ENCODE measurements at regions not wholly inside any gene's neighbourhood (a gene's known extent, or its start where the extent isn't known, plus 50 kb on each side); places are given as distances from the start of the nearest gene placed in this dataset.

GRCh38 chr11:8329847-8330361 lies 66.2 kb upstream of the LMO1 start:
- no peak for TF ChIP-seq YY1 (IDR thresholded peaks at IDR 0.05; ENCODE audit: insufficient read depth, insufficient read length)
- TF ChIP-seq SUZ12 (IDR thresholded peaks at IDR 0.05; ENCODE audit: extremely low read depth, insufficient read depth, insufficient read length): no peak
- no peak for TF ChIP-seq ZNF274 (IDR thresholded peaks at IDR 0.05; ENCODE audit: low read depth, low read length)
- DNase-seq (ENCODE audit: low read depth, low spot score): no peak
- peaks cover 26% of the 10 kb centered on the region for H3K4me1 ChIP-seq (ENCODE audit: insufficient read depth, insufficient read length)

GRCh38 chr11:8329336-8329735 lies 65.7 kb upstream of the LMO1 start:
- H3K4me1 ChIP-seq (ENCODE audit: insufficient read depth, insufficient read length): peaks cover 21% of the 10 kb centered on the region
- DNase-seq (ENCODE audit: low read depth, low spot score): no peak
- peaks cover 7% of the 10 kb centered on the region for H3K27me3 ChIP-seq (ENCODE audit: insufficient read depth, insufficient read length)
- TF ChIP-seq ZNF274 (IDR thresholded peaks at IDR 0.05; ENCODE audit: low read depth, low read length) (no peak), YY1 (IDR thresholded peaks at IDR 0.05; ENCODE audit: insufficient read depth, insufficient read length) (no peak), SUZ12 (IDR thresholded peaks at IDR 0.05; ENCODE audit: extremely low read depth, insufficient read depth, insufficient read length) (no peak)
- no peaks in the 10 kb centered on the region for H3K36me3 ChIP-seq (ENCODE audit: insufficient read depth, insufficient read length, low read length)
- H3K9me3 ChIP-seq (ENCODE audit: insufficient read depth, low read length): no peaks in the 10 kb centered on the region
- no peak overlapping the region for H3K4me3 ChIP-seq (ENCODE audit: insufficient read length, low read depth)
- H3K9ac ChIP-seq (ENCODE audit: insufficient read length, low read depth): peak overlapping the region; percentile 44

More at GRCh38 chr11:8329847-8330361, 66.2 kb upstream of the LMO1 start:
- H3K4me3 ChIP-seq (ENCODE audit: insufficient read length, low read depth): no peak overlapping the region
- H3K27me3 ChIP-seq (ENCODE audit: insufficient read depth, insufficient read length): peaks cover 7% of the 10 kb centered on the region
- no peak overlapping the region for H3K9ac ChIP-seq (ENCODE audit: insufficient read length, low read depth)
- H3K9me3 ChIP-seq (ENCODE audit: insufficient read depth, low read length): no peaks in the 10 kb centered on the region
- no peaks in the 10 kb centered on the region for H3K36me3 ChIP-seq (ENCODE audit: insufficient read depth, insufficient read length, low read length)

GRCh38 chr11:8328848-8329330 lies 65.2 kb upstream of the LMO1 start:
- Histone ChIP-seq H3K9me3 (ENCODE audit: insufficient read depth, low read length) (no peaks in the 10 kb centered on the region), H3K27me3 (ENCODE audit: insufficient read depth, insufficient read length) (peaks cover 7% of the 10 kb centered on the region), H3K4me3 (ENCODE audit: insufficient read length, low read depth) (no peak overlapping the region), H3K36me3 (ENCODE audit: insufficient read depth, insufficient read length, low read length) (no peaks in the 10 kb centered on the region), H3K4me1 (ENCODE audit: insufficient read depth, insufficient read length) (peaks cover 16% of the 10 kb centered on the region), H3K9ac (ENCODE audit: insufficient read length, low read depth) (peak overlapping the region; percentile 44)
- no peak for TF ChIP-seq SUZ12 (IDR thresholded peaks at IDR 0.05; ENCODE audit: extremely low read depth, insufficient read depth, insufficient read length)
- DNase-seq (ENCODE audit: low read depth, low spot score): peak; percentile 82

- H3K9me3 ChIP-seq (ENCODE audit: insufficient read depth, low read length): no peaks in the 10 kb centered on the region
- H3K4me1 ChIP-seq (ENCODE audit: insufficient read depth, insufficient read length): peaks cover 13% of the 10 kb centered on the region
- H3K27me3 ChIP-seq (ENCODE audit: insufficient read depth, insufficient read length): peaks cover 7% of the 10 kb centered on the region
- no peak overlapping the region for H3K9ac ChIP-seq (ENCODE audit: insufficient read length, low read depth)
- no peaks in the 10 kb centered on the region for H3K36me3 ChIP-seq (ENCODE audit: insufficient read depth, insufficient read length, low read length)
- no peak for DNase-seq (ENCODE audit: low read depth, low spot score)
- TF ChIP-seq ZNF274 (IDR thresholded peaks at IDR 0.05; ENCODE audit: low read depth, low read length) (no peak), SUZ12 (IDR thresholded peaks at IDR 0.05; ENCODE audit: extremely low read depth, insufficient read depth, insufficient read length) (no peak), YY1 (IDR thresholded peaks at IDR 0.05; ENCODE audit: insufficient read depth, insufficient read length) (no peak)
- no peak overlapping the region for H3K4me3 ChIP-seq (ENCODE audit: insufficient read length, low read depth)
Observed at GRCh38 chr11:8328231-8328794, 64.6 kb upstream of the LMO1 start.

- Histone ChIP-seq H3K4me3 (ENCODE audit: insufficient read length, low read depth) (no peak overlapping the region), H3K9ac (ENCODE audit: insufficient read length, low read depth) (no peak overlapping the region), H3K27me3 (ENCODE audit: insufficient read depth, insufficient read length) (peaks cover 7% of the 10 kb centered on the region), H3K36me3 (ENCODE audit: insufficient read depth, insufficient read length, low read length) (no peaks in the 10 kb centered on the region), H3K9me3 (ENCODE audit: insufficient read depth, low read length) (no peaks in the 10 kb centered on the region), H3K4me1 (ENCODE audit: insufficient read depth, insufficient read length) (peaks cover 13% of the 10 kb centered on the region)
- TF ChIP-seq ZNF274 (IDR thresholded peaks at IDR 0.05; ENCODE audit: low read depth, low read length) (no peak), YY1 (IDR thresholded peaks at IDR 0.05; ENCODE audit: insufficient read depth, insufficient read length) (no peak), SUZ12 (IDR thresholded peaks at IDR 0.05; ENCODE audit: extremely low read depth, insufficient read depth, insufficient read length) (no peak)
- DNase-seq (ENCODE audit: low read depth, low spot score): no peak
Observed at GRCh38 chr11:8327761-8328192, 64.1 kb upstream of the LMO1 start.

GRCh38 chr11:8326337-8326736 lies 62.7 kb upstream of the LMO1 start:
- Histone ChIP-seq H3K4me3 (ENCODE audit: insufficient read length, low read depth) (no peak overlapping the region), H3K4me1 (ENCODE audit: insufficient read depth, insufficient read length) (peaks cover 12% of the 10 kb centered on the region), H3K27me3 (ENCODE audit: insufficient read depth, insufficient read length) (peaks cover 8% of the 10 kb centered on the region), H3K36me3 (ENCODE audit: insufficient read depth, insufficient read length, low read length) (no peaks in the 10 kb centered on the region), H3K9ac (ENCODE audit: insufficient read length, low read depth) (no peak overlapping the region), H3K9me3 (ENCODE audit: insufficient read depth, low read length) (no peaks in the 10 kb centered on the region)
- no peak for TF ChIP-seq SUZ12 (IDR thresholded peaks at IDR 0.05; ENCODE audit: extremely low read depth, insufficient read depth, insufficient read length)
- TF ChIP-seq ZNF274 (IDR thresholded peaks at IDR 0.05; ENCODE audit: low read depth, low read length): no peak
- TF ChIP-seq YY1 (IDR thresholded peaks at IDR 0.05; ENCODE audit: insufficient read depth, insufficient read length): no peak
- DNase-seq (ENCODE audit: low read depth, low spot score): no peak

- DNase-seq (ENCODE audit: low read depth, low spot score): no peak
- H3K4me3 ChIP-seq (ENCODE audit: insufficient read length, low read depth): no peak overlapping the region
Observed at GRCh38 chr11:8325591-8326304, 62.1 kb upstream of the LMO1 start.

More at GRCh38 chr11:8325591-8326304, 62.1 kb upstream of the LMO1 start:
- Histone ChIP-seq H3K9me3 (ENCODE audit: insufficient read depth, low read length) (no peaks in the 10 kb centered on the region), H3K27me3 (ENCODE audit: insufficient read depth, insufficient read length) (peaks cover 4% of the 10 kb centered on the region), H3K9ac (ENCODE audit: insufficient read length, low read depth) (no peak overlapping the region), H3K4me1 (ENCODE audit: insufficient read depth, insufficient read length) (peaks cover 11% of the 10 kb centered on the region), H3K36me3 (ENCODE audit: insufficient read depth, insufficient read length, low read length) (no peaks in the 10 kb centered on the region)
- TF ChIP-seq ZNF274 (IDR thresholded peaks at IDR 0.05; ENCODE audit: low read depth, low read length) (no peak), SUZ12 (IDR thresholded peaks at IDR 0.05; ENCODE audit: extremely low read depth, insufficient read depth, insufficient read length) (no peak), YY1 (IDR thresholded peaks at IDR 0.05; ENCODE audit: insufficient read depth, insufficient read length) (no peak)

Measured in NT2/D1 (cell line).